Heart right ventricle (tissue), 16 donors: ENCODE measurements at regions not wholly inside any gene's neighbourhood (a gene's known extent, or its start where the extent isn't known, plus 50 kb on each side); places are given as distances from the start of the nearest gene placed in this dataset.

Experiments used
- ATAC-seq, 8 donors: fragments of 200-7000 bp; cut with Tn5 transposase; one replicate each; pipeline ENCODE4 v1.9.1; 2020; ENCODE audit warnings: mild to moderate bottlenecking in 8 of 8, moderate library complexity in 8 of 8, moderate number of reproducible peaks in 1 of 8
- DNase-seq, 2 donors: peaks; one replicate each; pipeline ENCODE4 v3.0.0-alpha.2; 2020
- H3K27ac ChIP-seq, 10 donors: fragments of 200-600 bp; sonication (generic) in 2 of 10; one replicate each; pipeline versions ENCODE4 v1.5.0 to v1.8.0; 2020 to 2022; ENCODE audit warnings: mild to moderate bottlenecking in 3 of 10
- H3K27me3 ChIP-seq, 7 donors: fragments of 200-600 bp; one replicate each; pipeline ENCODE4 v1.8.0; 2021 to 2022; ENCODE audit warnings: mild to moderate bottlenecking in 2 of 7
- H3K36me3 ChIP-seq, 9 donors: fragments of 200-600 bp; sonication (generic) in 1 of 9; one replicate each; pipeline versions ENCODE4 v1.5.0 to v1.8.0; 2020 to 2022; ENCODE audit warnings: mild to moderate bottlenecking in 2 of 9
- H3K4me1 ChIP-seq, 9 donors: fragments of 200-600 bp; sonication (generic) in 1 of 9; one replicate each; pipeline versions ENCODE4 v1.5.0 to v1.8.0; 2020 to 2022; ENCODE audit warnings: mild to moderate bottlenecking in 4 of 9
- H3K4me3 ChIP-seq, 10 donors: fragments of 200-600 bp; sonication (generic) in 2 of 10; one replicate each; pipeline versions ENCODE4 v1.5.0 to v1.8.0; 2020 to 2022; ENCODE audit warnings: mild to moderate bottlenecking in 7 of 10, moderate library complexity in 2 of 10
- H3K9me3 ChIP-seq, 11 donors: fragments of 200-600 bp in 10 of 11; sonication (generic) in 2 of 11; one replicate each; pipeline versions ENCODE4 v1.5.0 to v1.8.0; 2013 to 2022; ENCODE audit warnings: mild to moderate bottlenecking in 2 of 11, control low read depth in 1 of 11, moderate library complexity in 1 of 11
- WGBS, 2 donors: extraction: QIAGEN DNeasy Blood & Tissue Kit; methylation state at CpG; one replicate each; pipeline ENCODE4 v1.1.7; 2013; ENCODE audit warnings: inconsistent platforms in 1 of 2; 5-methylcytosine and 5-hydroxymethylcytosine counted together
- intact Hi-C, 10 donors: fragments of 100-400 bp; cut with DNase I; formaldehyde crosslinking; loops; one replicate each; pipeline versions ENCODE4 v1.11.1 to v1.14.2; 2022
- TF ChIP-seq, protein P1 (sequence below), 9 donors: fragments of 200-600 bp; sonication (generic) in 2 of 9; IDR thresholded peaks; one replicate each; pipeline versions ENCODE4 v1.5.0 to v1.8.0; 2021 to 2022; ENCODE audit warnings: antibody characterized with exemption in 9 of 9, mild to moderate bottlenecking in 5 of 9, moderate library complexity in 1 of 9
- donor health status: Arrhythmogenic right ventricular cardiomyopathy.
- donor health status: ischemic (EF 13 %, LVEDD 7.1; RV severe dilation, severe dysfunction).
- donor health status: healthy with polysubstance abuse.
- donor health status: DM: no; HTN: yes; CAD: no.
- donor health status: DM: no; HTN: no; CAD: no.
- donor health status: ischemic (EF 25% LVEDD 6.9; RV normal size, moderate dysfunction).
- donor health status: ischemic (EF 25% LVEDD 5.7; RV mildly dilated, moderate dysfunction).
- donor health status: healthy.
- donor health status: DM: yes; HTN: yes; CAD: no.
- donor health status: Ischemic cardiomyopathy.
- donor health status: ischemic (EF 35%, LVEDD 5.7; RV mildly dilated, moderate dysfunction).
- donor health status: nonischemic (EF 11% LVEDD 7.7; RV severe dilation, severe dysfunction).
- donor health status: DM: yes; HTN: yes; CAD: no.
- donor health status: PGD.
- donor health status: ischemic (EF 29% LVEDD 5.4; RV normal size, mild dysfunction).
- donor health status: nonischemic (EF 23%, LVEDD 6.1; RV moderate dilation, normal function).

- WGBS, 2 donors, result 64 to 67% methylated on average over 3 of the region's 3 CpGs
- ATAC-seq (peak; percentile 62 to 98 (median 80)), DNase-seq (peak in 1 of 2 donors; percentile 55)
- H3K9me3 ChIP-seq, result no peaks in the 10 kb centered on the region
- peak overlapping the region in 1 of 10 donors; percentile 33 for H3K27ac ChIP-seq
- H3K27me3 ChIP-seq, result no peaks in the 10 kb centered on the region
- H3K36me3 ChIP-seq, result no peaks in the 10 kb centered on the region
- no peak overlapping the region for H3K4me3 ChIP-seq
- TF ChIP-seq, protein P1, sequence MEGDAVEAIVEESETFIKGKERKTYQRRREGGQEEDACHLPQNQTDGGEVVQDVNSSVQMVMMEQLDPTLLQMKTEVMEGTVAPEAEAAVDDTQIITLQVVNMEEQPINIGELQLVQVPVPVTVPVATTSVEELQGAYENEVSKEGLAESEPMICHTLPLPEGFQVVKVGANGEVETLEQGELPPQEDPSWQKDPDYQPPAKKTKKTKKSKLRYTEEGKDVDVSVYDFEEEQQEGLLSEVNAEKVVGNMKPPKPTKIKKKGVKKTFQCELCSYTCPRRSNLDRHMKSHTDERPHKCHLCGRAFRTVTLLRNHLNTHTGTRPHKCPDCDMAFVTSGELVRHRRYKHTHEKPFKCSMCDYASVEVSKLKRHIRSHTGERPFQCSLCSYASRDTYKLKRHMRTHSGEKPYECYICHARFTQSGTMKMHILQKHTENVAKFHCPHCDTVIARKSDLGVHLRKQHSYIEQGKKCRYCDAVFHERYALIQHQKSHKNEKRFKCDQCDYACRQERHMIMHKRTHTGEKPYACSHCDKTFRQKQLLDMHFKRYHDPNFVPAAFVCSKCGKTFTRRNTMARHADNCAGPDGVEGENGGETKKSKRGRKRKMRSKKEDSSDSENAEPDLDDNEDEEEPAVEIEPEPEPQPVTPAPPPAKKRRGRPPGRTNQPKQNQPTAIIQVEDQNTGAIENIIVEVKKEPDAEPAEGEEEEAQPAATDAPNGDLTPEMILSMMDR (IDR thresholded peaks at IDR 0.05), result no peak
- intact Hi-C loops, result loop anchor here in 8 of 10 donors (2.0 to 10.0 kb wide), 9 partner anchors 134 to 537 kb away; partner anchors contain the start of gene ARHGAP5 (in 2 of the 8)
- H3K4me1 ChIP-seq, result peaks cover 0 to 37% (median 18%) of the 10 kb centered on the region in 9 donors
These were observed 139.3 kb upstream of the ARHGAP5 start for GRCh38 chr14:31937730-31938346.

- 83 to 89% methylated on average over 4 of the region's 4 CpGs for WGBS, 2 donors
- intact Hi-C loops, result loop anchor here in 9 of 10 donors (5.0 to 10.0 kb wide), 7 partner anchors 132 to 535 kb away; partner anchors contain the start of gene ARHGAP5 (in 3 of the 9)
- peaks cover 0 to 38% (median 11%) of the 10 kb centered on the region in 9 donors for H3K4me1 ChIP-seq
- no peaks in the 10 kb centered on the region for H3K36me3 ChIP-seq
- no peaks in the 10 kb centered on the region for H3K9me3 ChIP-seq
- DNase-seq, result no peak
- no peak overlapping the region for H3K27ac ChIP-seq
- no peaks in the 10 kb centered on the region for H3K27me3 ChIP-seq
- no peak overlapping the region for H3K4me3 ChIP-seq
- ATAC-seq, result no peak
- TF ChIP-seq, protein P1 (IDR thresholded peaks at IDR 0.05), result no peak
These were observed 137.2 kb upstream of the ARHGAP5 start for GRCh38 chr14:31939934-31940333.

DNA sequence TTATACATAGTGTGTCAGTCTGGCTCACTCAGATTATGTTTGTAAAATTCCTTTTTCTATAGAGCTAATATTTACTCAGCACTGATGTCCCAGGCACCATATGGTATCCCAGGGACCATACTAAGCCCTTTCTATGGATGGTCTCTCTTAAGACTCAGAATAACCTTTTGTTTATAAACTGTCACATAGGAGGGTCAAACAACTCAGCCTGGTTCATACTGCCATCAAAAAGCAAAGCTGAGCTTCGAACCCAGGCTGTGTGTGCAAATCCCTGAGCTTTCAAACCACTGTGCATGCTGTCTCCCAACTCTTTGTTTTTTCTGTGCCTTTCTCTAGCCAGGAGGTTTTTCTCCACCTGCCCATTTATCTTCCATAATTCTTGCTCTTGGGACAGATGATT lies 135.6 kb upstream of the ARHGAP5 start:
- intact Hi-C loops, result loop anchor here in 2 of 10 donors (5.0 to 10.0 kb wide), 2 partner anchors 133 to 311 kb away; partner anchors contain the start of gene ARHGAP5 (in 1 of the 2)
- no peak for DNase-seq

GRCh38 chr14:31942166-31942841 lies 134.8 kb upstream of the ARHGAP5 start:
- intact Hi-C loops, result loop anchor here in 2 of 10 donors (5.0 to 10.0 kb wide), 2 partner anchors 132 to 310 kb away; partner anchors contain the start of gene ARHGAP5 (in 1 of the 2)
- ATAC-seq (no peak), DNase-seq (no peak)
- TF ChIP-seq, protein P1 (IDR thresholded peaks at IDR 0.05), result no peak
- WGBS, 2 donors, result 74 to 76% methylated on average over 9 of the region's 9 CpGs
- Histone ChIP-seq H3K27ac (no peak overlapping the region), H3K36me3 (no peaks in the 10 kb centered on the region), H3K27me3 (no peaks in the 10 kb centered on the region), H3K4me1 (peaks cover 0 to 34% (median 12%) of the 10 kb centered on the region in 9 donors), H3K4me3 (no peak overlapping the region), H3K9me3 (no peaks in the 10 kb centered on the region)

More for the DNA sequence above, 135.6 kb upstream of the ARHGAP5 start:
- Histone ChIP-seq H3K4me3 (no peak overlapping the region), H3K36me3 (no peaks in the 10 kb centered on the region), H3K27ac (no peak overlapping the region), H3K4me1 (peaks cover 0 to 34% (median 12%) of the 10 kb centered on the region in 9 donors), H3K27me3 (no peaks in the 10 kb centered on the region), H3K9me3 (no peaks in the 10 kb centered on the region)
- no peak for ATAC-seq
- 90 to 93% methylated on average over 1 of the region's 1 CpG for WGBS, 2 donors
- TF ChIP-seq, protein P1 (IDR thresholded peaks at IDR 0.05), result no peak
